ENCODE measurements at regions not wholly inside any gene's neighbourhood (a gene's known extent, or its start where the extent isn't known, plus 50 kb on each side); places are given as distances from the start of the nearest gene placed in this dataset.
"Not testable (repeated sequence)": the region's sequence is repeated elsewhere in the genome, so short reads cannot be mapped to it uniquely, and the experiment has no call there.

GRCh38 chr3:145054055-145054454 is 1082.4 kb downstream of the DIPK2A start:
- DNase-seq (ENCODE audit: low read depth) = not testable (repeated sequence)

- DNase-seq (ENCODE audit: low read depth) = no peak
Measured at GRCh38 chr3:145055375-145056076, 1083.9 kb downstream of the DIPK2A start.

GRCh38 chr3:145058483-145058882 is 1086.9 kb downstream of the DIPK2A start:
- DNase-seq (ENCODE audit: low read depth) = no peak

- no peak for DNase-seq (ENCODE audit: low read depth)
Measured at GRCh38 chr3:145063616-145064015, 1092.0 kb downstream of the DIPK2A start.

GRCh38 chr3:145070795-145071194 is 1090.2 kb downstream of the PLOD2 start:
- no peak for DNase-seq (ENCODE audit: low read depth)

- DNase-seq (ENCODE audit: low read depth) = no peak
Measured at GRCh38 chr3:145079436-145079835, 1081.5 kb downstream of the PLOD2 start.

GRCh38 chr3:145087038-145087437 is 1073.9 kb downstream of the PLOD2 start:
- DNase-seq (ENCODE audit: low read depth) = no peak

GRCh38 chr3:145088917-145089316 is 1072.1 kb downstream of the PLOD2 start:
- no peak for DNase-seq (ENCODE audit: low read depth)

GRCh38 chr3:145089337-145089736 is 1071.6 kb downstream of the PLOD2 start:
- no peak for DNase-seq (ENCODE audit: low read depth)

- DNase-seq (ENCODE audit: low read depth) = peak; percentile 66
Measured at GRCh38 chr3:145094355-145094941, 1066.5 kb downstream of the PLOD2 start.

GRCh38 chr3:145111141-145111540 is 1049.8 kb downstream of the PLOD2 start:
- not testable (repeated sequence) for DNase-seq (ENCODE audit: low read depth)

GRCh38 chr3:145116769-145117168 is 1044.2 kb downstream of the PLOD2 start:
- no peak for DNase-seq (ENCODE audit: low read depth)

GRCh38 chr3:145118303-145118702 is 1042.7 kb downstream of the PLOD2 start:
- no peak for DNase-seq (ENCODE audit: low read depth)

- DNase-seq (ENCODE audit: low read depth) = no peak
Measured at GRCh38 chr3:145124900-145125678, 1035.9 kb downstream of the PLOD2 start.

GRCh38 chr3:145133281-145133680 is 1027.7 kb downstream of the PLOD2 start:
- no peak for DNase-seq (ENCODE audit: low read depth)

- DNase-seq (ENCODE audit: low read depth) = no peak
Measured at GRCh38 chr3:145134738-145135137, 1026.2 kb downstream of the PLOD2 start.

GRCh38 chr3:145144361-145144760 is 1016.6 kb downstream of the PLOD2 start:
- no peak for DNase-seq (ENCODE audit: low read depth)

- no peak for DNase-seq (ENCODE audit: low read depth)
Measured at GRCh38 chr3:145145461-145145860, 1015.5 kb downstream of the PLOD2 start.

- DNase-seq (ENCODE audit: low read depth) = no peak
Measured at GRCh38 chr3:145159640-145160039, 1001.3 kb downstream of the PLOD2 start.

GRCh38 chr3:145170121-145170520 is 990.9 kb downstream of the PLOD2 start:
- DNase-seq (ENCODE audit: low read depth) = no peak

- DNase-seq (ENCODE audit: low read depth) = peak; percentile 6
Measured at GRCh38 chr3:145175626-145176025, 985.4 kb downstream of the PLOD2 start.

- DNase-seq (ENCODE audit: low read depth) = no peak
Measured at GRCh38 chr3:145176907-145177306, 984.1 kb downstream of the PLOD2 start.

- no peak for DNase-seq (ENCODE audit: low read depth)
Measured at GRCh38 chr3:145177828-145178227, 983.2 kb downstream of the PLOD2 start.
